ENCODE measurements at regions not wholly inside any gene's neighbourhood (a gene's known extent, or its start where the extent isn't known, plus 50 kb on each side); places are given as distances from the start of the nearest gene placed in this dataset.

DNA sequence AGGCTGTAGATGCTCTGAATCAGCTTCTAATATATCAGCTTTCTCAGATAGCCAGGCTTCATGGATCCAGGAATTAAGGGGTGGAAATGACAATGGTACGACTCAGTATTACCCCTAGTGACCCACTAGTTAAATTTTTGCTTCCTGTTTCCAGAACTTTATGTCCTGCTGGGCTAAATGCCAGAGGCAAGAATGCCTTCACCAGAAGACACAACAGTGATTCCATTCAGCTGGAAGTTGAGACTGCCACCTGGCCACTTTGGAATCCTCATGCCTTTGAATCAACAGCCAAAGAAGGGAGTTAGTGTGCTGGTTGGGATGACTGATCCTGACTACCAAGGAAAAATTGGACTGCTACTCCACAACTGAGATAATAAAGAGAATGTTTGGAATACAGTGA is 239.1 kb downstream of the ASXL3 start:
- DNase-seq (ENCODE audit: low spot score) = no peak

DNA sequence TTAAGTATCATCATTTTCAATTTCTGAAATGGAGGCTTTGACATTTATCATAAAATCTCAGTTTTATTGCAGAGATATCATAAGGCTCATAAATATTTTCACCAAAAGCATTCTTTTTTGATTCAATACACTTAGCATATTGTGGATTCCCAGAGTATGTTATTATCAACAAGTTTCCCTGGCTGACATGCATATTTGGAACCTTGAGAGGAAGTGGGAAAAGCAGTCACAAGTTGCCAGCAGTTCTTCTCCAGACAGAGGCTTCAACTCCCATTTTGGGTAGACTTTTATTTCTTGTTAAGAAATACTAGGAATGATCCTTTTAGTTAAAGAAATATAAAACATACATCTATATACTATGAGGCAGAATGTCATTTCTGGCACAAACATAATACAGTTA is 236.5 kb downstream of the ASXL3 start:
- DNase-seq (ENCODE audit: low spot score) = no peak

- DNase-seq (ENCODE audit: low spot score) = no peak
These were observed 234.2 kb downstream of the ASXL3 start for GRCh38 chr18:33812186-33812585.

DNA sequence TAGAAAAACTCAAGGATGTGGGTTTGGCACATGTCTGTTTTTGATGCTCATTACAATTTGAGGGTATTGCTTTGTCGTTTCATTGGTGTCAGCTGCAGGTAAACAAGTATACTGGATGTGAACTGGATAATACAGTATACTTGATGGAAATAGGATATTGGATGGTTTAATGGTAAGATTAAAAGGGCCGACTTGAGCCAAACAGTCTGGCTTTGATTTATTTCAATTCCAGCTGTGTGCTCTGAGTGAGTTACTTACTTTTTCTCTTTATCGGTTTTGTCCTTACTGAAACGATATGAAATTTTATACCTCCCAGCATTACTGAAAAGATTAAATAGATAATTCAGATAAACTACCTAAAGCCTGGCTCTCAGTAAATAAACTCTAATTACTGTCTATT is 227.6 kb downstream of the ASXL3 start:
- DNase-seq (ENCODE audit: low spot score) = no peak

DNA sequence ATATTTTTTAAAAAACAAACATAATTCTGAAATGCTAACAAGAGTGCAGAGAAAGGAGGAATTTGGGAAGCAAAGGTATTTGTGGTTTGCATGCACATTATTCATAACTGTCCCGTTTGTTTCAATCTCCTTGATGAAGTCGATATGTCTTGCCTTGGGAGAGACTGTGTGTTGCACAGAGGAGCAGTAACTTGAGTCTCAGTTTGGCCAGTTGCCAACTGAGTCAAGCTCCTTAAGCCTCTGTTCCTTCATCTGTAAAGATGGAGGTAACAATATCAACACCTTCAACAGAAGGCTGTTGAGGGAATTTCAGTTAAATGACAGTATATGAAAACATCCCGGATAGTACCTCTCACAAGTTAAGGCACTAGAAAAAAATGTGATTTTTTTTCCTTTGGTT is 226.2 kb downstream of the ASXL3 start:
- no peak for DNase-seq (ENCODE audit: low spot score)

- DNase-seq (ENCODE audit: low spot score) = no peak
These were observed 225.6 kb downstream of the ASXL3 start for GRCh38 chr18:33803636-33804035.

DNA sequence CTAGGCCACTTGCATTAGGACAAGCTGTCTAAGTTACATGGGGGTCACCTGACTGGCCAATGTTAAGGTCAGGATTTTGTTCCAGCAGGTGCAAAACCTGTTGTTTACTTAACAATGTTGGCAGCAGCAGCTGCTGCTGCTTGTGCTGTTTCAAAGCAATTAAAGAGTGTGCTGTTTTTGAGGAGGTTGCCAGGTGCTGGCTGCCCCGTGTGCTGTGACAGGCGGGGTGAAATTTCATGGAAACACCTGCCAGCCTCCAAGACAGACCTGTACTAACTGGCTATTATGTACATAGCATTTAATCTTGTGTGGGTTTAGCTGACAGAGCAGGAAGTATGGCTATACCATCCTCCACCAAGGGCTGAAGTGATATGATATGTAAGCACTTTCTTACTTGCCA is 224.9 kb downstream of the ASXL3 start:
- DNase-seq (ENCODE audit: low spot score) = no peak

Measured in HuH-7 (cell line).